GM18868 (cell line): ENCODE measurements at regions not wholly inside any gene's neighbourhood (a gene's known extent, or its start where the extent isn't known, plus 50 kb on each side); places are given as distances from the start of the nearest gene placed in this dataset.

Experiments used
- ATAC-seq: cut with Tn5 transposase; IDR thresholded peaks from one replicate; pipeline ENCODE4 v1.9.1; 2021; ENCODE audit warnings: mild to moderate bottlenecking, moderate library complexity; ENCODE audit not compliant: unreplicated experiment

- ATAC-seq, result no peak
Measured at GRCh38 chr10:130824230-130825014, 487.1 kb downstream of the TCERG1L start.

DNA sequence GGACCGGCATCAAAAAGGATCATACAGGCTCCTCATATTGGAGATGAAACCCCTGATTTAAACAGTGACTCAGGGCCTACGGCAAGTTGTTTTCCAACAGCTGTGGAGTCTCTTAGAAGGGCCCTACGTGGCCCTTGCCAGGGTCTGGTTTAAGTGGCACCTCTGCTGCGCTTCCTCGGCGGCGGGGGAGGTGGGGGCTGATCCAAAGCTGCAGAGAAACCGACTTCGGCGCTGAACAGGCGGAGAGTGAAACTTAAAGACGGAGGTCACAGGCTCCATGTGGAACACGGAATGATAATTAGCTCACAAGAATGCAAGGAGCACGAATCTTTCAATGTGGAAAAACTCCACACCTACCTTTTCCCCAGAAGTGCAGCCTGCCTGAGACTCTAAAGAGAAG lies 477.9 kb downstream of the TCERG1L start:
- ATAC-seq, result no peak

DNA sequence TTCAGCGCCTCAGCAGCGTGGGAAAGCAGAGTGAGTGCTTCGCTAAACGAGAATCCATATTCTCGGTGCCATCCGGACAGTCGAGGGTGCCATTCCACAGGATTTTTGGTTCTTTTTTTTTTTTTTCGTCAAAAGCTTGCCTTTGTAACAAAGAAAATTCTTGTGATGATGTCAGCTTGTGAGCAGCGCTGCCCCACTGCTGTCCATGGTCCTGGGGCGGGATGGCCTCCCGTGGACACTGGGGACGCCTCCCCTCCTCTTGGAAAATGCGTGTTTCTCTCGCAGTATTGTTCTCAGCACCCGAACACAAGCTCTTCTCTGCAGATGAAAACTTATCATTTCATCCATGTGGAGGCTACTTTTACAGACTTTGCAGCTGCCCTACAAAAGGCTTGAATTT lies 477.4 kb downstream of the TCERG1L start:
- no peak for ATAC-seq

DNA sequence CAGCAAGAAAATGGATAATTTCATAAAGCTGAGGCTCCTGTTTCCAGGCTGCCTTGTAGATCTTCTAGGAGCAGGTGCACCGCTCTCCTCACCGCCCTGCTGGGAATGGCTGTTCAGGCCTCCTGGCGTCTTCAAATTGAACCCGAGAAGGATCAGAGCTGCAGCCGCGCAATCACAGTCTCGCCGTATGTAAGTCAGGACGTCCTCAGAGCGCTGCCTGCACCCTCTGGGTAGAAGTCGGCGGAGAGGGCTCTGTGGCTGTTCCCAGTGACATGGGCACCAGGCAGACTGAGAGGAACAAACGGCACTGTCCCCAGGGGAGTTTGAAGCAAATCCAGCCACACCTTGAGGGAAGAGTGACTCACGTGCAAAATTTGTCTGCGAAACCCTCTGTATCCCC lies 476.9 kb downstream of the TCERG1L start:
- no peak for ATAC-seq

DNA sequence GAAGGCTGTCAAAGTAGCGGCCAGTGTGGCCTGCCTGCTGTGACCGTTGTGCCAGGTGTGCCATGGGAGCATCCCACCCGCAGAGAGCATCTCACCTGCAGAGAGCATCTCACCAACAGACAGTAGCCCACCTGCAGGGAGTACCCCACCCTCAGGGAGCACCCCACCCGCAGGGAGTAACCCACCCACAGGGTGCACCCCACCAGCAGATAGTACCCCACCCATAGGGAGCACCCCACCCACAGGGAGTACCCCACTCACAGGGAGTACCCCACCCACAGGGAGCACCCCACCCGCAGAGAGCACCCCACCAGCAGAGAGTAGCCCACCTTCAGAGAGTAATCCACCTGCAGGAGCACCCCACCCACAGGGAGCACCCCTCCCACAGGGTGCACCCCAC lies 476.5 kb downstream of the TCERG1L start:
- no peak for ATAC-seq

DNA sequence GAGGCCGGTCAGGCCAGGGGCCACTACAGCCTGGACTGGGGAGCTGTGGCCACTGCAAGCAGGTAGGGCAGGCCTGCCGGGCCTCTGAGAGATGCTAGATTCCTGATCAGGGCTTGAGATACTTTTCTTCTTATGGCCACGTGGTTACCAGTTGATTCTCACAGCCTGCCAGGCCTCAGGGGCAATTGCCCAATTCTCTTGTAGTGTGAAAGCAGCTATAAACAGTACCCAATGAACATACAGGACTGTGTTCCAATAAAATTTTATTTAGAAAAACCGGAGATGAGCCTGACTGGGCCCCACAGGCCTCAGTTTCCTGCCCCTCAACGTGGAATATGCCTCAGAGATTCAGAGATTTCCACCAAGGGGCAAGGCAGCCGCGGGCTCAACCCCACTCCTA lies 475.2 kb downstream of the TCERG1L start:
- no peak for ATAC-seq

DNA sequence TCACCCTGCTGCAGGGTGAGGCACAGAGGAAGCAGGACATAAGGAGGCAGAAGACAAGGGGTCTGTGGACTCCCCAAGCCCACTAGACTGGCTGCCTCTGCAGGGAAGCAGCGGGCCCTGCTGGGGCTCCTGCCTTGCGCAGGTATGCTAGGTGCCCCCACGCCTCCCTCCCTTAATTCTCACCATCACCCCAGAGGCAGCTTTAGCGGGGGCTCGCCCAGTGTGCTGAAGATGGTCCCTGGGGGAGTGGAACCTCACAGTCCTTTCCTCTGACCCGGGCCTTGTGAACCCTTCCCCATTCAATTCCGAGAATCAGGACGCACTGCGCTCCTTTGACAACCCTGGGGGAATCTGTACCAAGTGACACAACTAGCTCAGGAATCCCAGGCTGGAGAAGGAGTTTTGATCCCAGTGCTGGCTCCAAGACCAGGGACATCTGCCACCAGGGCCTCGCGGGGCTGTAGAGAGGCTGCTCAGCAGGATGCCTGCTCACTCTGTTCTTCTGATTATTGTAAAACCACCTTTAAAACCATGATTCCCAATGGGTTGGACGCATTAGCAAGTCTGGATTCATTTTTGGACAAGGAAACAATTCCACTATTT lies 468.4 kb downstream of the TCERG1L start:
- no peak for ATAC-seq

DNA sequence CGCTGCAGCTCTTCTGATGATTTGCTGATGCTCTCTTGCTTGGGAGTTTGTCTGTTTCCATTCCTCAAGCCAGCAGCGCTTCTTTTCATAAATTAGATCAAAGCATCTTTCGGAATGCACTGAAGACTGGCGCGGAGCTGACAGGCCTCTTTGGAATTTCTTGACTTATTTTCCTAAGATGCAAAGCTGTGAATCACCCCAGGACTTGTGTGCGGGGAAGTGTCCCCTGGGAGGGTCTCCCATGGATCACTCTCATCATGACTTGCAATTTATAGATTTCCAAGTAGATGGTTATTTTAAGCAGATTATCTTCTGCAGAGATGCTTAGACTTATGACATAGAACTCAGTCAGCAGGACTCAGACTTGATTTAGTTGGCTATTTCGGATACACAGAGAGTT lies 467.2 kb downstream of the TCERG1L start:
- ATAC-seq, result no peak

DNA sequence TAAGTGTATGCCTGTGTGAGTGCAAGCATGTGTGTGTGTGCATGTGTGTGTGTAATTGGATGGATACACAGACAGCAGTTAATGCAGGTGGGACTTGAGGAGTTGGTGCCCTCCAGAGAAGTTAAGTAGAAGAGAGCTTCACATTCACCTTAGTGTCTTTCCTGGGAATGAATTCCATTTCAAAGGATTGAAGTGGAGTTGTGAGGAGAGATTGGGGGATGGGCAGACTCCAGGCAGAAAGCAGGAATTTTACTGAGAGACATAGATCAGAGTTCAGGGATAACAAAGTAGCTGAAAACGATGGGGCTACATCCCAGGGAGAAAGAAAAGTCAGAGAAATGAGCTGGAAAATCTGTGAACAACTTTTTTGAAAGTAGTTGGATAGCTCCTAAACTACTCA lies 464.4 kb downstream of the TCERG1L start:
- ATAC-seq, result no peak

GRCh38 chr10:130848855-130849254 lies 462.7 kb downstream of the TCERG1L start:
- no peak for ATAC-seq

DNA sequence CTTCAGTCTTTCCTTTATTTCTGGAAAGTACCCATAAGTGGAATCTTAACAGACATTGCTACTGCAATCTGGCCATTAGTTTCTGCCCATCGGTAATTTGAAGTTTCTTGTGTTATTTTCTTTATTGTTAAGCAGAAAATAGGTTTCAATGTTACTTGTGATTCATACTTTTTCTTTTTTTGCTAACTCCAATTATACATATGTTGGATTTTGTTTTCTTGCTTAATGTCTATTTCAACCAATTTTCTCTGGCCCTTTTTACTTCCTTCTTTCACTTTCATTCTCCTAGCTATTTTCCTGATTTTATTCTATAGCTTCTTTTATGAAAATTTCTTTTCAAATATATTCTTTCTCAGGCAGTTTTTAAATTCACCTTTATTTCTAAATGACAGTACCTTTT lies 457.4 kb downstream of the TCERG1L start:
- no peak for ATAC-seq

- ATAC-seq, result no peak
Measured at GRCh38 chr10:130857631-130858295, 453.8 kb downstream of the TCERG1L start.

- no peak for ATAC-seq
Measured at GRCh38 chr10:130858626-130859025, 452.9 kb downstream of the TCERG1L start.

- ATAC-seq, result no peak
Measured at GRCh38 chr10:130859427-130859826, 452.1 kb downstream of the TCERG1L start.

GRCh38 chr10:130862122-130862521 lies 449.4 kb downstream of the TCERG1L start:
- no peak for ATAC-seq

- no peak for ATAC-seq
Measured at GRCh38 chr10:130862626-130863025, 448.9 kb downstream of the TCERG1L start.

GRCh38 chr10:130863044-130863443 lies 448.5 kb downstream of the TCERG1L start:
- no peak for ATAC-seq

- ATAC-seq, result no peak
Measured at GRCh38 chr10:130864961-130865818, 446.3 kb downstream of the TCERG1L start.

DNA sequence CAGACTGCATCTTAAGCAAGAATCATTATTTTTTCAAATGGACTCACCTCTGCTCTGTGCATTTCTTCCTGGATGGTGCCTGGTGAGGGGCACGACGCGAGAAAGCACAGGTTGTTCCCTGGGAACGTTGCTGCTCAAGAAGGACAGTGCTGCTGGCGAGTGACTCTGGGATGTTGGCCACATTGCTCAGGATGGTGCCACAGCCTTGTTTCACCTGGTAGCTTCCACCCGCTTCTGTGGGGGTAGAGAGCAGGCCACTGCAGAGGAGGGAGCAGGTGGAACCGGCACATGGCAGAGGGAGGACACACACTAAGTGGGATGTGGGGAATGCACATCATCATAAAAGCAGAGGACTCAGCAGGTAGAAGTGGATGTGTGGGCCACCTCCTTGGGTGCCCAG lies 444.7 kb downstream of the TCERG1L start:
- ATAC-seq, result no peak

DNA sequence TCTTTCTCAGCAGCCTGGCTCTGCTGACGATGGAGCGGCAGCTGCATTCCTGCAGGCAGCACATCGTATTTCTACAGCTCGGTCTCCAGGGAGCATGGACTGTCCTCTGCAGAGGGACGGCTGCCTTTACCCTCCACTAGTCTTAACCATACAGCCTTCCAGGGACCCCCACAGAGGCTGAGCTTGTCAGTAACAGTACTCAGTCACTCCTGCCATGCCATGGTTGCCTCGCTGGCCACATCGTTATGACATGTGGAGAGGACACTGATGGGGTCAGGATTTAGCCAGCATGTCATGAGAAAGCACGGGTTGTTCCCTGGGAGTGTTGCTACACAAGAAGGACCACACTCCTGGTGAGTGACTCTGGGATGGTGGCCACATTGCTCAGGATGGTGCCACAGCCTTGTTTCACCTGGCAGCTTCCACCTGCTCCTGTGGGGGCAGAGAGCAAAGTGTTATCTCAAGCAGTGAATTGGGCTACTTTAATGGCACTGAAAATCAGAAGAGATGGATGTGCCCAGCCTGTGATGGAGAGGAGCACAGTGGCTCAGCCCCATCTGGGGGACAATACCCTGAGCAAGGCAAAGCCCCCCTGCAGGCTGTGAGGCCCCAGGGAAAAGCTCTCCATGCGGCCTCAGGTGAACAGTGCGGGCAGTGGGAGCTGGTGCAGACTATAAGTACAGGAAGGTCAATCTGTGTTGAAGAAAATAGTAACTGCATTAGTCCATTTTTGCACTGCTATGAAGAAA lies 443.9 kb downstream of the TCERG1L start:
- no peak for ATAC-seq
